Progenitor cell of endocrine pancreas (in vitro differentiated cells): ENCODE measurements at regions not wholly inside any gene's neighbourhood (a gene's known extent, or its start where the extent isn't known, plus 50 kb on each side); places are given as distances from the start of the nearest gene placed in this dataset.

ENCODE experiments used
- DNase-seq: peaks from one replicate; pipeline ENCODE4 v3.0.0; 2021; ENCODE audit warnings: low spot score; ENCODE audit not compliant: unreplicated experiment
- H3K27ac Mint-ChIP-seq: 2 replicates; pipeline ENCODE4 v1.8.0; 2021; ENCODE audit warnings: mild to moderate bottlenecking, moderate library complexity, mixed read lengths
- H3K27me3 Mint-ChIP-seq: 2 replicates; pipeline ENCODE4 v1.8.0; 2021; ENCODE audit warnings: mixed read lengths
- H3K36me3 Mint-ChIP-seq: 2 replicates; pipeline ENCODE4 v1.8.0; 2022; ENCODE audit warnings: mixed read lengths; ENCODE audit not compliant: insufficient read depth
- H3K4me1 Mint-ChIP-seq: 2 replicates; pipeline ENCODE4 v1.8.0; 2021; ENCODE audit warnings: low read depth, mixed read lengths
- H3K4me3 Mint-ChIP-seq: 2 replicates; pipeline ENCODE4 v1.8.0; 2021; ENCODE audit warnings: low read depth, mild to moderate bottlenecking, moderate library complexity, mixed read lengths
- H3K9me3 Mint-ChIP-seq: 2 replicates; pipeline ENCODE4 v1.8.0; 2021; ENCODE audit warnings: low read depth, mixed read lengths
- TF ChIP-seq, protein P1 (sequence below): fragments of 200-600 bp; sonication (generic); IDR thresholded peaks from one replicate; pipeline ENCODE4 v1.5.0; 2021; ENCODE audit warnings: antibody characterized with exemption, mild to moderate bottlenecking; ENCODE audit not compliant: unreplicated experiment

DNA sequence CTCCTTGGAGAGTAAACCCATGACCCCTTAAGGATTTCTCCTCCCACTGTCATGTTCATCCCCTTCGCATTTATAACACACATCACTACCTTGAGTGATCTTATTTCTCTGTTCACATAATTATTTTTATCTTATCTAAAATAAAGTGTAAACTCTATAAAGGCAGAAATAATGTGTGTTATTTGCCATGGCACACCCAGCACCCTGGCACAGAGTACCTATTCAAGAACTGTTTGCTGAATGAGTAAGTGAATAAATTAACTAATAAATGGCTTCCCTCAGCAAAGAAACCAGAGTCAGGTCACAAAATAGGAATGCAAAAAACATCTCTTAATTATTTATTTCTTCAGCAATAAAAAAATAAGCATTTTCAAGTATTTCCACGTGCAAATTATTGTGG is 330.3 kb upstream of the GHITM start:
- H3K4me1 Mint-ChIP-seq, result peaks cover 20% of the 10 kb centered on the region
- H3K4me3 Mint-ChIP-seq, result no peak overlapping the region
- TF ChIP-seq, protein P1, sequence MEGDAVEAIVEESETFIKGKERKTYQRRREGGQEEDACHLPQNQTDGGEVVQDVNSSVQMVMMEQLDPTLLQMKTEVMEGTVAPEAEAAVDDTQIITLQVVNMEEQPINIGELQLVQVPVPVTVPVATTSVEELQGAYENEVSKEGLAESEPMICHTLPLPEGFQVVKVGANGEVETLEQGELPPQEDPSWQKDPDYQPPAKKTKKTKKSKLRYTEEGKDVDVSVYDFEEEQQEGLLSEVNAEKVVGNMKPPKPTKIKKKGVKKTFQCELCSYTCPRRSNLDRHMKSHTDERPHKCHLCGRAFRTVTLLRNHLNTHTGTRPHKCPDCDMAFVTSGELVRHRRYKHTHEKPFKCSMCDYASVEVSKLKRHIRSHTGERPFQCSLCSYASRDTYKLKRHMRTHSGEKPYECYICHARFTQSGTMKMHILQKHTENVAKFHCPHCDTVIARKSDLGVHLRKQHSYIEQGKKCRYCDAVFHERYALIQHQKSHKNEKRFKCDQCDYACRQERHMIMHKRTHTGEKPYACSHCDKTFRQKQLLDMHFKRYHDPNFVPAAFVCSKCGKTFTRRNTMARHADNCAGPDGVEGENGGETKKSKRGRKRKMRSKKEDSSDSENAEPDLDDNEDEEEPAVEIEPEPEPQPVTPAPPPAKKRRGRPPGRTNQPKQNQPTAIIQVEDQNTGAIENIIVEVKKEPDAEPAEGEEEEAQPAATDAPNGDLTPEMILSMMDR, result no peak
- DNase-seq, result no peak
- no peak overlapping the region for H3K27ac Mint-ChIP-seq
- no peaks in the 10 kb centered on the region for H3K36me3 Mint-ChIP-seq
- H3K9me3 Mint-ChIP-seq, result no peaks in the 10 kb centered on the region
- H3K27me3 Mint-ChIP-seq, result no peaks in the 10 kb centered on the region

DNA sequence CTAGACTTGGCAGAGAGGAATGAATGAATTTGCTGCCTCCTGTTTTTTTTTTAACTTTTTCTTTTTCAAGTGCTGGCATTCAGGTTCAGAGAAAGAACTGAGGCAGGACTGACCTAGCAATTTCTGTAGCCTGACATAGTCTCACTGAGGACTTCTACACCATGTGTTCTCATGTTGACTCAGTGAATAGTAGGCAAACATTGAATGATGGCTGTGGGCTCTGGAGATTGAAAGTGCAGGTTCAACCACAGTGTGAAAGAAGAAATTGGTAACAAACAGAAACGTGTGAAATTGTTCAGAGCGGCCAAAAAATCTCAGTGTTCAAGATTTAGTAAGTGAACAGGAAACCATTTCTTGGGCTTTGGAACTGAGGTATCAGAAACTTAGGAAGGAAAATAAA is 322.4 kb upstream of the GHITM start:
- H3K4me3 Mint-ChIP-seq, result no peak overlapping the region
- peaks cover 23% of the 10 kb centered on the region for H3K4me1 Mint-ChIP-seq
- H3K27me3 Mint-ChIP-seq, result no peaks in the 10 kb centered on the region
- H3K9me3 Mint-ChIP-seq, result no peaks in the 10 kb centered on the region
- DNase-seq, result no peak
- H3K27ac Mint-ChIP-seq, result no peak overlapping the region
- TF ChIP-seq, protein P1, result no peak
- H3K36me3 Mint-ChIP-seq, result no peaks in the 10 kb centered on the region

DNA sequence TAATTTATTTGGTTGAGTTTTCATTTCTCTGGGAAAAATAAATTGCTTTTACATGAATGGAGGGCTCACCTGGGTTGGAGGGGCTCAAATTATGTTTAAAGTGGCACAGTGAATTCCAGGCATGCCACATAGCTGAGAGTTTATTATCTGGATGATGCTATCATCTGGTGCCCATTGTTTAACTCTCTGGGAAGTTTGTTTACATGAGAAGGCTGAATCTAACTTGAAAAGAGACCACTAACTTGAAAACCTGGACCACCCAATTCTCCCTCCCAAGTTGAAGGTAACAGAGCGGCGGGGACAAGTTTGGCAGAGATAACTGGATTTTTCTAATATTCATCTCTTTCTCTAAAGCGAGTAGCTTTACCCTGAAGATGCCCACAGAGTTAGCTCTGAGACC is 321.5 kb upstream of the GHITM start:
- Mint-ChIP-seq H3K4me3 (no peak overlapping the region), H3K36me3 (no peaks in the 10 kb centered on the region), H3K9me3 (no peaks in the 10 kb centered on the region), H3K4me1 (peaks cover 23% of the 10 kb centered on the region), H3K27ac (no peak overlapping the region), H3K27me3 (no peaks in the 10 kb centered on the region)
- TF ChIP-seq, protein P1, result no peak
- DNase-seq, result no peak

DNA sequence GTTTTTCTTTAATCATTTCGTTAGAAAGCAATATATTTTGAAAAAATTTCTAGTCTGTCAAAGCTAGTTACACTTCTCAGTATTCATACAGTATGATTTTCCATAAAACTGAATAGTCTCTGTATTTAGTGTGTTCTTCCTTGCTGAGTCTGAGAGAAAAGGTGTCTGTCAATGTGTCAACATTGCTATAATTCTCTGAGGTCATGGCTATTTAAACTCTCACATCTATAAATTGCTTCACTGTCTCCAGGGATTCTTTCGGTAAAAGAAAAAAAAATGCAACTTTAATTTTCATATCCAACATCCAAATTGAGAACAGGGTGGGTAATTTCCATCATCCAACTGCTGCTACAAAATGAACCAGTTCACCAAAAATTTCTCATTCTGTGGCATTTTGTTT is 319.7 kb upstream of the GHITM start:
- Mint-ChIP-seq H3K9me3 (no peaks in the 10 kb centered on the region), H3K4me1 (peaks cover 23% of the 10 kb centered on the region), H3K4me3 (no peak overlapping the region), H3K27me3 (no peaks in the 10 kb centered on the region), H3K36me3 (no peaks in the 10 kb centered on the region), H3K27ac (no peak overlapping the region)
- DNase-seq, result no peak
- TF ChIP-seq, protein P1, result no peak

DNA sequence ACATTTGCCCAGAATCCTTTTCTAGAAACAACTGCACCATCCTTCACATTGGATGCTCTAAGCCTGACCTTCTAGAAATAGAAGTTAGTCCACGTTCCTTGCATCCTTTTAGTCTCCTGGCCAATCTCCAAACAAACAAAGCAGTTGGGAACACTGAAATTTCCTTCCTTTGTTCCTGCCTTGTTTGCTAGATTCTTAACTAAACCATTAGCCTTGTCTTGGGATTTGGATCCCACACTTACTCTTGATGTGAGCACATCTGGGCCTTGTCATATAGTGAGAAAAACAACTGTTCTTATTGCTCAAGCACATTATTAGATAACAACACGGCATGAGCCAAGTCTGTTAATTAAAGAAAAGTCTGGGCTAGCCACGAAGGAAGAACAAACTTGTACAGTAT is 319.3 kb upstream of the GHITM start:
- Mint-ChIP-seq H3K27me3 (no peaks in the 10 kb centered on the region), H3K27ac (no peak overlapping the region), H3K4me1 (peaks cover 23% of the 10 kb centered on the region), H3K9me3 (no peaks in the 10 kb centered on the region), H3K36me3 (no peaks in the 10 kb centered on the region), H3K4me3 (no peak overlapping the region)
- TF ChIP-seq, protein P1, result no peak
- DNase-seq, result no peak
